SK-N-SH (cell line): ENCODE measurements at regions not wholly inside any gene's neighbourhood (a gene's known extent, or its start where the extent isn't known, plus 50 kb on each side); places are given as distances from the start of the nearest gene placed in this dataset.
A peak's percentile ranks its signal among the peaks of the same experiment; 100 is the strongest.
"Not testable (repeated sequence)": the region's sequence is repeated elsewhere in the genome, so short reads cannot be mapped to it uniquely, and the experiment has no call there.

Experiments
- EP300 ChIP-seq, 2 experiments: IDR thresholded peaks; 2 replicates each; pipeline versions ENCODE4 v1.4.0 to v1.6.1; 2012; ENCODE audit warnings: borderline replicate concordance in 1 of 2, low read depth in 1 of 2, low read length in 1 of 2
- EZH2phosphoT487 ChIP-seq: fragments of 200-600 bp; sonication (generic); IDR thresholded peaks from 2 replicates; pipeline ENCODE4 v1.6.1; 2017; ENCODE audit warnings: low read depth, mixed run types, mild to moderate bottlenecking, antibody characterized with exemption, moderate library complexity, borderline replicate concordance
- MEF2A ChIP-seq: IDR thresholded peaks from 2 replicates; pipeline ENCODE4 v1.4.0; 2012; ENCODE audit warnings: low read depth, borderline replicate concordance
- POLR2AphosphoS5 ChIP-seq: IDR thresholded peaks from 2 replicates; pipeline ENCODE4 v1.6.1; 2012; ENCODE audit warnings: low read depth, low read length
- RCOR1 ChIP-seq: fragments of 150-350 bp; IDR thresholded peaks from 2 replicates; pipeline ENCODE4 v1.6.1; 2017; ENCODE audit warnings: antibody characterized with exemption, low read length
- TAF1 ChIP-seq: IDR thresholded peaks from 2 replicates; pipeline ENCODE4 v1.6.1; 2012; ENCODE audit warnings: low read depth, mild to moderate bottlenecking, low read length, moderate library complexity, borderline replicate concordance
- TCF12 ChIP-seq: IDR thresholded peaks from 2 replicates; pipeline ENCODE4 v1.4.0; 2012
- TF ChIP-seq, protein P1 (sequence below): fragments of 200-600 bp; sonication (generic); IDR thresholded peaks from 2 replicates; pipeline ENCODE4 v1.6.1; 2017; ENCODE audit warnings: antibody characterized with exemption, mild to moderate bottlenecking, moderate library complexity
- TF ChIP-seq, protein P2 (sequence below): IDR thresholded peaks from 2 replicates; pipeline ENCODE4 v1.6.1; 2012; ENCODE audit warnings: mild to moderate bottlenecking, low read depth, low read length, moderate library complexity
- TF ChIP-seq, protein P3 (sequence below): fragments of 150-350 bp; IDR thresholded peaks from 2 replicates; pipeline ENCODE4 v1.6.1; 2016; ENCODE audit warnings: mild to moderate bottlenecking, low read depth, low read length
- TF ChIP-seq, protein P4 (sequence below): fragments of 150-350 bp; IDR thresholded peaks from 2 replicates; pipeline ENCODE4 v1.6.1; 2017; ENCODE audit warnings: antibody characterized with exemption, low read length, low read depth, borderline replicate concordance

DNA sequence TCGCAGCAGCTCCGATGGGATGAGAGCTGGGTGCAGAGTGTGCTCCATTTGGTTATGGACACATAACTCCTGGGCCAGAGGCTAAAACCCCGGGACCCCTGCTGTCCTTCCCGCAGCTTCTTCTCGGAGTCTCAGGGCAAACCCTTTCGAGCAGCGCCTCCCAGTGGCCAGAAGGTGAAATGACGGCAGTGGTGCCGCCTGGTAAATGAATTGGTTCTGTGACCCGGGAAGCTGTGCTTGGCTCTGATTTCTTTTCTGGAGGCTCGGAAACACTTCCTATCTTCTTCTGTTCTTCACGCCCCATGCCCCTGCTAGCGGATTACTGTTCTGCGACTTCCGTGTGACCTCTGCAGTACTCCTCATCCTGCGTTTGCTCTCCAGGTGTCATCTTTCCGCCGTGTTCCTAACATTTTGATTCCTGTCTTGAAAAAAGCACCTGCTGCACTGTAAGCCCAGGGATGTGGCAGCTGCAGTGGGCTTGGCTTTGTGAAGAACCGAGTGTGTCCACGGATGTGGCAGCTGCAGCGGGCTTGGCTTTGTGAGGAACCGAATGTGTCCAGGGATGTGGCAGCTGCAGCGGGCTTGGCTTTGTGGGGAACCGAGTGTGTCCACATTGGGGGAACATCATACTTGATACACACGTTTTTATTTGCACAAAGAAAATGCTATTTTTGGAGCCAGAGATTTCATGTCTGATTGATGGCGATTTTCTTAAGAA, 118.0 kb upstream of the ALDH3B2 start:
- TF ChIP-seq, protein P1, sequence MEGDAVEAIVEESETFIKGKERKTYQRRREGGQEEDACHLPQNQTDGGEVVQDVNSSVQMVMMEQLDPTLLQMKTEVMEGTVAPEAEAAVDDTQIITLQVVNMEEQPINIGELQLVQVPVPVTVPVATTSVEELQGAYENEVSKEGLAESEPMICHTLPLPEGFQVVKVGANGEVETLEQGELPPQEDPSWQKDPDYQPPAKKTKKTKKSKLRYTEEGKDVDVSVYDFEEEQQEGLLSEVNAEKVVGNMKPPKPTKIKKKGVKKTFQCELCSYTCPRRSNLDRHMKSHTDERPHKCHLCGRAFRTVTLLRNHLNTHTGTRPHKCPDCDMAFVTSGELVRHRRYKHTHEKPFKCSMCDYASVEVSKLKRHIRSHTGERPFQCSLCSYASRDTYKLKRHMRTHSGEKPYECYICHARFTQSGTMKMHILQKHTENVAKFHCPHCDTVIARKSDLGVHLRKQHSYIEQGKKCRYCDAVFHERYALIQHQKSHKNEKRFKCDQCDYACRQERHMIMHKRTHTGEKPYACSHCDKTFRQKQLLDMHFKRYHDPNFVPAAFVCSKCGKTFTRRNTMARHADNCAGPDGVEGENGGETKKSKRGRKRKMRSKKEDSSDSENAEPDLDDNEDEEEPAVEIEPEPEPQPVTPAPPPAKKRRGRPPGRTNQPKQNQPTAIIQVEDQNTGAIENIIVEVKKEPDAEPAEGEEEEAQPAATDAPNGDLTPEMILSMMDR = peak; percentile 63
- TF ChIP-seq, protein P2, sequence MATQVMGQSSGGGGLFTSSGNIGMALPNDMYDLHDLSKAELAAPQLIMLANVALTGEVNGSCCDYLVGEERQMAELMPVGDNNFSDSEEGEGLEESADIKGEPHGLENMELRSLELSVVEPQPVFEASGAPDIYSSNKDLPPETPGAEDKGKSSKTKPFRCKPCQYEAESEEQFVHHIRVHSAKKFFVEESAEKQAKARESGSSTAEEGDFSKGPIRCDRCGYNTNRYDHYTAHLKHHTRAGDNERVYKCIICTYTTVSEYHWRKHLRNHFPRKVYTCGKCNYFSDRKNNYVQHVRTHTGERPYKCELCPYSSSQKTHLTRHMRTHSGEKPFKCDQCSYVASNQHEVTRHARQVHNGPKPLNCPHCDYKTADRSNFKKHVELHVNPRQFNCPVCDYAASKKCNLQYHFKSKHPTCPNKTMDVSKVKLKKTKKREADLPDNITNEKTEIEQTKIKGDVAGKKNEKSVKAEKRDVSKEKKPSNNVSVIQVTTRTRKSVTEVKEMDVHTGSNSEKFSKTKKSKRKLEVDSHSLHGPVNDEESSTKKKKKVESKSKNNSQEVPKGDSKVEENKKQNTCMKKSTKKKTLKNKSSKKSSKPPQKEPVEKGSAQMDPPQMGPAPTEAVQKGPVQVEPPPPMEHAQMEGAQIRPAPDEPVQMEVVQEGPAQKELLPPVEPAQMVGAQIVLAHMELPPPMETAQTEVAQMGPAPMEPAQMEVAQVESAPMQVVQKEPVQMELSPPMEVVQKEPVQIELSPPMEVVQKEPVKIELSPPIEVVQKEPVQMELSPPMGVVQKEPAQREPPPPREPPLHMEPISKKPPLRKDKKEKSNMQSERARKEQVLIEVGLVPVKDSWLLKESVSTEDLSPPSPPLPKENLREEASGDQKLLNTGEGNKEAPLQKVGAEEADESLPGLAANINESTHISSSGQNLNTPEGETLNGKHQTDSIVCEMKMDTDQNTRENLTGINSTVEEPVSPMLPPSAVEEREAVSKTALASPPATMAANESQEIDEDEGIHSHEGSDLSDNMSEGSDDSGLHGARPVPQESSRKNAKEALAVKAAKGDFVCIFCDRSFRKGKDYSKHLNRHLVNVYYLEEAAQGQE = not testable (repeated sequence)
- TF ChIP-seq MEF2A; TCF12; EZH2phosphoT487; RCOR1; POLR2AphosphoS5; TAF1; EP300 (IDR thresholded peaks at IDR 0.05; ENCODE audit: borderline replicate concordance in 1 of 2, low read depth in 1 of 2, low read length in 1 of 2): not testable (repeated sequence)
- TF ChIP-seq, protein P3, sequence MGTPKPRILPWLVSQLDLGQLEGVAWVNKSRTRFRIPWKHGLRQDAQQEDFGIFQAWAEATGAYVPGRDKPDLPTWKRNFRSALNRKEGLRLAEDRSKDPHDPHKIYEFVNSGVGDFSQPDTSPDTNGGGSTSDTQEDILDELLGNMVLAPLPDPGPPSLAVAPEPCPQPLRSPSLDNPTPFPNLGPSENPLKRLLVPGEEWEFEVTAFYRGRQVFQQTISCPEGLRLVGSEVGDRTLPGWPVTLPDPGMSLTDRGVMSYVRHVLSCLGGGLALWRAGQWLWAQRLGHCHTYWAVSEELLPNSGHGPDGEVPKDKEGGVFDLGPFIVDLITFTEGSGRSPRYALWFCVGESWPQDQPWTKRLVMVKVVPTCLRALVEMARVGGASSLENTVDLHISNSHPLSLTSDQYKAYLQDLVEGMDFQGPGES = not testable (repeated sequence)
- TF ChIP-seq, protein P4, sequence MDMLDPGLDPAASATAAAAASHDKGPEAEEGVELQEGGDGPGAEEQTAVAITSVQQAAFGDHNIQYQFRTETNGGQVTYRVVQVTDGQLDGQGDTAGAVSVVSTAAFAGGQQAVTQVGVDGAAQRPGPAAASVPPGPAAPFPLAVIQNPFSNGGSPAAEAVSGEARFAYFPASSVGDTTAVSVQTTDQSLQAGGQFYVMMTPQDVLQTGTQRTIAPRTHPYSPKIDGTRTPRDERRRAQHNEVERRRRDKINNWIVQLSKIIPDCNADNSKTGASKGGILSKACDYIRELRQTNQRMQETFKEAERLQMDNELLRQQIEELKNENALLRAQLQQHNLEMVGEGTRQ = not testable (repeated sequence)
